MM.1S (cell line): ENCODE measurements at regions not wholly inside any gene's neighbourhood (a gene's known extent, or its start where the extent isn't known, plus 50 kb on each side); places are given as distances from the start of the nearest gene placed in this dataset.

Source experiments
- EZH2 ChIP-seq: fragments of 300-600 bp; sonication (generic); optimal IDR thresholded peaks from 2 replicates; pipeline ENCODE3; 2017; ENCODE audit warnings: low read depth, mild to moderate bottlenecking, antibody characterized with exemption, low read length, mixed read lengths
- TF ChIP-seq, protein P1 (sequence below): fragments of 300-600 bp; sonication (generic); IDR thresholded peaks from 2 replicates; pipeline ENCODE4 v1.5.1; 2016; ENCODE audit warnings: antibody characterized with exemption, low read length, mixed read lengths

DNA sequence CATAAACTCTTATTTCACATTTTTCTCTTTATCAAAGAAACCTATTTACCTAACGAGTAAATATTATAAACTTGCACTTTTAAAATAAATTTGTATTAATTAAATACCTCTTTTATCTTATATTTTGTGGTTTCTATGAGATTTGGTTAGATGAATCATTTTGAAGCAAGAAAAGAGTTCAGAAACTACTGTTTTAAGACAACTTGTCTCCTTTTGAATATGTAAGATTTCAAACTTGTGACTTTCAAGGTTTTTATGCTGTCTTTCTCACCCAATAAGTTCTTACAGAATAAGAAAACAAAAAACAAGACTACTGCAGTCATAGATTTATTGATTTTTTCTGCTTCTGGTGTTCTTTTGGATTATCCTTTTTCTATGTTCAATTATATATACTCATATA lies 339.0 kb downstream of the SNAPC1 start:
- TF ChIP-seq EZH2, result no peak
- TF ChIP-seq, protein P1, sequence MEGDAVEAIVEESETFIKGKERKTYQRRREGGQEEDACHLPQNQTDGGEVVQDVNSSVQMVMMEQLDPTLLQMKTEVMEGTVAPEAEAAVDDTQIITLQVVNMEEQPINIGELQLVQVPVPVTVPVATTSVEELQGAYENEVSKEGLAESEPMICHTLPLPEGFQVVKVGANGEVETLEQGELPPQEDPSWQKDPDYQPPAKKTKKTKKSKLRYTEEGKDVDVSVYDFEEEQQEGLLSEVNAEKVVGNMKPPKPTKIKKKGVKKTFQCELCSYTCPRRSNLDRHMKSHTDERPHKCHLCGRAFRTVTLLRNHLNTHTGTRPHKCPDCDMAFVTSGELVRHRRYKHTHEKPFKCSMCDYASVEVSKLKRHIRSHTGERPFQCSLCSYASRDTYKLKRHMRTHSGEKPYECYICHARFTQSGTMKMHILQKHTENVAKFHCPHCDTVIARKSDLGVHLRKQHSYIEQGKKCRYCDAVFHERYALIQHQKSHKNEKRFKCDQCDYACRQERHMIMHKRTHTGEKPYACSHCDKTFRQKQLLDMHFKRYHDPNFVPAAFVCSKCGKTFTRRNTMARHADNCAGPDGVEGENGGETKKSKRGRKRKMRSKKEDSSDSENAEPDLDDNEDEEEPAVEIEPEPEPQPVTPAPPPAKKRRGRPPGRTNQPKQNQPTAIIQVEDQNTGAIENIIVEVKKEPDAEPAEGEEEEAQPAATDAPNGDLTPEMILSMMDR, result no peak
